Activated CD4-positive, alpha-beta T cell treated with anti-CD3 and anti-CD28 coated beads, Interleukin-2, Interleukin-4, amounts not matched to agents 100 ng/mL and 50 ng/mL, durations not matched to agents 16 hours and 8 hours (primary cell): ENCODE measurements at regions not wholly inside any gene's neighbourhood (a gene's known extent, or its start where the extent isn't known, plus 50 kb on each side); places are given as distances from the start of the nearest gene placed in this dataset.

Experiments used
- DNase-seq: peaks from one replicate; pipeline ENCODE4 v3.0.0-alpha.2; 2020; ENCODE audit warnings: low spot score

GRCh38 chr15:61682891-61683735 is 377.1 kb downstream of the VPS13C start:
- no peak for DNase-seq

- DNase-seq: no peak
Measured at GRCh38 chr15:61681676-61682075, 378.6 kb downstream of the VPS13C start.

GRCh38 chr15:61681038-61681418 is 379.2 kb downstream of the VPS13C start:
- DNase-seq: no peak

- DNase-seq: no peak
Measured at GRCh38 chr15:61680260-61681037, 379.8 kb downstream of the VPS13C start.

- no peak for DNase-seq
Measured at GRCh38 chr15:61671736-61672135, 388.5 kb downstream of the VPS13C start.

- no peak for DNase-seq
Measured at GRCh38 chr15:61668444-61668843, 391.8 kb downstream of the VPS13C start.

- DNase-seq: no peak
Measured at GRCh38 chr15:61661791-61662190, 398.5 kb downstream of the VPS13C start.

- DNase-seq: no peak
Measured at GRCh38 chr15:61660579-61660978, 399.7 kb downstream of the VPS13C start.

GRCh38 chr15:61659566-61660190 is 400.6 kb downstream of the VPS13C start:
- no peak for DNase-seq

- DNase-seq: no peak
Measured at GRCh38 chr15:61657461-61657860, 402.8 kb downstream of the VPS13C start.

- no peak for DNase-seq
Measured at GRCh38 chr15:61656391-61656790, 403.9 kb downstream of the VPS13C start.

GRCh38 chr15:61655881-61656280 is 404.4 kb downstream of the VPS13C start:
- DNase-seq: no peak

- DNase-seq: no peak
Measured at GRCh38 chr15:61654918-61655317, 405.3 kb downstream of the VPS13C start.

GRCh38 chr15:61654002-61654740 is 406.1 kb downstream of the VPS13C start:
- DNase-seq: no peak

GRCh38 chr15:61653110-61653509 is 407.1 kb downstream of the VPS13C start:
- DNase-seq: no peak

- DNase-seq: no peak
Measured at GRCh38 chr15:61651267-61651666, 409.0 kb downstream of the VPS13C start.

- DNase-seq: no peak
Measured at GRCh38 chr15:61649046-61649445, 411.2 kb downstream of the VPS13C start.

GRCh38 chr15:61644550-61644949 is 415.4 kb upstream of the RORA start:
- DNase-seq: no peak

- no peak for DNase-seq
Measured at GRCh38 chr15:61641645-61642044, 412.5 kb upstream of the RORA start.

- no peak for DNase-seq
Measured at GRCh38 chr15:61640756-61641155, 411.7 kb upstream of the RORA start.

GRCh38 chr15:61639491-61639890 is 410.4 kb upstream of the RORA start:
- no peak for DNase-seq

- DNase-seq: no peak
Measured at GRCh38 chr15:61634837-61635236, 405.7 kb upstream of the RORA start.
